ENCODE measurements at regions not wholly inside any gene's neighbourhood (a gene's known extent, or its start where the extent isn't known, plus 50 kb on each side); places are given as distances from the start of the nearest gene placed in this dataset.

- no peak for DNase-seq (ENCODE audit: low read depth in 1 of 2, low spot score in 2 of 2)
- CTCF ChIA-PET (ENCODE audit: partially characterized antibody) = interaction anchor here (0.6 kb wide), 1 partner anchor 63 kb away, joined by 3 read pairs; no protein-coding TSS in a partner anchor
- FAIRE-seq = no peak
These were observed 301.0 kb upstream of the MGAT5 start for GRCh38 chr2:133952896-133953295.

More at GRCh38 chr2:133952896-133953295, 301.0 kb upstream of the MGAT5 start:
- Histone ChIP-seq H3K27me3 (replicated peaks in 1 of 4; ENCODE audit: control insufficient read depth in 3 of 4, extremely low read depth in 1 of 4, insufficient read depth in 3 of 4, low read length in 3 of 4) (no peaks in the 10 kb centered on the region), H3K79me2 (ENCODE audit: control insufficient read depth in 1 of 2, insufficient read depth in 2 of 2, low read length in 2 of 2) (no peaks in the 10 kb centered on the region), H3K4me1 (replicated peaks in 1 of 4; ENCODE audit: control insufficient read depth in 3 of 4, insufficient read depth in 4 of 4, low read length in 3 of 4) (no peaks in the 10 kb centered on the region), H4K20me1 (replicated peaks in 1 of 2; ENCODE audit: control insufficient read depth in 1 of 2, insufficient read depth in 2 of 2, low read length in 2 of 2) (no peaks in the 10 kb centered on the region), H4K5ac (ENCODE audit: insufficient read length, low read depth, low read length) (no peak overlapping the region), H3K36me3 (ENCODE audit: control insufficient read depth in 2 of 4, insufficient read depth in 4 of 4, low read length in 3 of 4) (no peaks in the 10 kb centered on the region), H2BK15ac (ENCODE audit: low read length) (no peak overlapping the region), H2BK120ac (replicated peaks; ENCODE audit: low read depth, low read length) (no peak overlapping the region), H3K27ac (ENCODE audit: low read depth, low read length) (no peak overlapping the region), H3K23ac (ENCODE audit: insufficient read length) (no peak overlapping the region), H3K23me2 (ENCODE audit: low read depth, low read length) (no peaks in the 10 kb centered on the region), H3K18ac (ENCODE audit: extremely low read depth, low read length) (no peak overlapping the region), H3K4ac (replicated peaks; ENCODE audit: insufficient read length, low read depth, low read length) (no peak overlapping the region), H4K8ac (ENCODE audit: extremely low read depth, insufficient read depth, low read length) (no peak overlapping the region), H3K79me1 (ENCODE audit: low read depth, low read length) (no peaks in the 10 kb centered on the region), H2AK5ac (ENCODE audit: low read depth, low read length) (no peak overlapping the region), H3K14ac (ENCODE audit: insufficient read length) (no peak overlapping the region), H3K4me3 (ENCODE audit: extremely low read depth in 1 of 4, insufficient read depth in 2 of 4, low read depth in 3 of 4, low read length in 4 of 4) (no peak overlapping the region), H2BK5ac (ENCODE audit: low read depth, low read length) (no peak overlapping the region), H2BK20ac (ENCODE audit: low read length) (no peak overlapping the region), H2BK12ac (ENCODE audit: low read depth, low read length) (no peak overlapping the region), H3K4me2 (ENCODE audit: insufficient read depth in 1 of 2, low read depth in 2 of 2, low read length in 2 of 2) (no peak overlapping the region), H2AFZ (ENCODE audit: low read length) (no peak overlapping the region), H3K56ac (replicated peaks; ENCODE audit: insufficient read length, low read depth, low read length) (no peak overlapping the region), H3K9me3 (ENCODE audit: insufficient read depth in 2 of 2, low read depth in 1 of 2, low read length in 1 of 2) (no peaks in the 10 kb centered on the region), H4K91ac (replicated peaks; ENCODE audit: insufficient read length, low read length) (no peak overlapping the region), H3K9ac (replicated peaks in 1 of 4; ENCODE audit: extremely low read depth in 1 of 4, low read depth in 3 of 4, low read length in 3 of 4) (no peak overlapping the region)
- 95% methylated on average over 4 of the region's 4 CpGs; no CpG with 5 or more reads in 1 of the 2 experiments for WGBS, 2 experiments (ENCODE audit: extremely low coverage in 1 of 2, insufficient coverage in 1 of 2, insufficient read length in 1 of 2, insufficient replicate concordance in 2 of 2, low coverage in 1 of 2, low lambda C conversion rate in 2 of 2, missing lambda C conversion rate in 1 of 2)
- TF ChIP-seq MAFK (IDR thresholded peaks at IDR 0.05; ENCODE audit: low read depth, low read length) (no peak), SIN3A (conservative IDR thresholded peaks at IDR 0.05 in 1 of 2, IDR thresholded peaks at IDR 0.05 in 1 of 2; ENCODE audit: low read depth in 1 of 2, low read length in 2 of 2) (no peak), E2F6 (IDR thresholded peaks at IDR 0.05) (no peak), CBX8 (IDR thresholded peaks at IDR 0.05; ENCODE audit: borderline replicate concordance, low read depth, low read length) (no peak), TAF7 (optimal IDR thresholded peaks at IDR 0.05; ENCODE audit: borderline replicate concordance, low read depth, low read length) (no peak), NRF1 (IDR thresholded peaks at IDR 0.05; ENCODE audit: low read depth, low read length) (no peak), HDAC2 (IDR thresholded peaks at IDR 0.05; ENCODE audit: borderline replicate concordance in 1 of 2, low read depth in 2 of 2, low read length in 2 of 2) (no peak), SP2 (IDR thresholded peaks at IDR 0.05; ENCODE audit: low read length) (no peak), EGR1 (IDR thresholded peaks at IDR 0.05; ENCODE audit: borderline replicate concordance, low read depth, low read length) (no peak), SIX5 (IDR thresholded peaks at IDR 0.05; ENCODE audit: low read depth, low read length) (no peak), JUN (IDR thresholded peaks at IDR 0.05; ENCODE audit: low read depth, low read length) (no peak), GABPA (IDR thresholded peaks at IDR 0.05; ENCODE audit: borderline replicate concordance, insufficient read depth, low read length) (no peak)
- POLR2A ChIA-PET (ENCODE audit: partially characterized antibody) = no interaction called here

All from H1 (cell line).